Omental fat pad (tissue), 3 donors: ENCODE measurements at regions not wholly inside any gene's neighbourhood (a gene's known extent, or its start where the extent isn't known, plus 50 kb on each side); places are given as distances from the start of the nearest gene placed in this dataset.

Experiments used
- ATAC-seq: fragments of 150-250 bp; one replicate; pipeline ENCODE4 v1.9.1; 2016; ENCODE audit warnings: mild to moderate bottlenecking, moderate library complexity; ENCODE audit not compliant: low FRiP score
- DNase-seq: peaks from one replicate; pipeline ENCODE4 v3.0.0-alpha.2; 2019; ENCODE audit warnings: low spot score
- TF ChIP-seq, protein P1 (sequence below), 3 donors: fragments of 450-650 bp; IDR thresholded peaks; one replicate each; pipeline ENCODE4 v1.5.1; 2016 to 2017; ENCODE audit warnings: antibody characterized with exemption in 3 of 3, mild to moderate bottlenecking in 3 of 3, moderate library complexity in 2 of 3

GRCh38 chr9:11001546-11001945 is 388.7 kb upstream of the PTPRD start:
- TF ChIP-seq, protein P1, sequence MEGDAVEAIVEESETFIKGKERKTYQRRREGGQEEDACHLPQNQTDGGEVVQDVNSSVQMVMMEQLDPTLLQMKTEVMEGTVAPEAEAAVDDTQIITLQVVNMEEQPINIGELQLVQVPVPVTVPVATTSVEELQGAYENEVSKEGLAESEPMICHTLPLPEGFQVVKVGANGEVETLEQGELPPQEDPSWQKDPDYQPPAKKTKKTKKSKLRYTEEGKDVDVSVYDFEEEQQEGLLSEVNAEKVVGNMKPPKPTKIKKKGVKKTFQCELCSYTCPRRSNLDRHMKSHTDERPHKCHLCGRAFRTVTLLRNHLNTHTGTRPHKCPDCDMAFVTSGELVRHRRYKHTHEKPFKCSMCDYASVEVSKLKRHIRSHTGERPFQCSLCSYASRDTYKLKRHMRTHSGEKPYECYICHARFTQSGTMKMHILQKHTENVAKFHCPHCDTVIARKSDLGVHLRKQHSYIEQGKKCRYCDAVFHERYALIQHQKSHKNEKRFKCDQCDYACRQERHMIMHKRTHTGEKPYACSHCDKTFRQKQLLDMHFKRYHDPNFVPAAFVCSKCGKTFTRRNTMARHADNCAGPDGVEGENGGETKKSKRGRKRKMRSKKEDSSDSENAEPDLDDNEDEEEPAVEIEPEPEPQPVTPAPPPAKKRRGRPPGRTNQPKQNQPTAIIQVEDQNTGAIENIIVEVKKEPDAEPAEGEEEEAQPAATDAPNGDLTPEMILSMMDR (IDR thresholded peaks at IDR 0.05) = no peak
- DNase-seq (no peak), ATAC-seq (no peak)

DNA sequence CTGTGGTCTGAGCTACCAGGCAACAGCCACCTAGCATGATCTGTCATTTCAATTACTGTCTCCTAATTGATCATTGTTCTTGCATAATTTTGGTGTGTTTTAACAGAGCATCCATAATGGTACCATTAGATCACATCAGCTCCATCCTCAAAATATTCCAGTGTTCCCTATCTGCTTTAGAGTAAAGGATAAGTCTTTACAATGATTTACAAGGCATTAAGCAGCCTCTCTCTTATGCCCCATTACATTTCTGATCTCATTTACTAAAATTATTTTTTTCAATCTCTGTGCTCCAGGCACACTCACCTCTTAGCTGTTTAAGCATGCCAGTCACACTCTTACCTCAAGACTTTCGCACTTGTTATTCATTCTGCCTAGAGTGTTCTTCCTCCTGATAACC is 389.9 kb upstream of the PTPRD start:
- TF ChIP-seq, protein P1 (IDR thresholded peaks at IDR 0.05) = no peak
- ATAC-seq (no peak), DNase-seq (no peak)

GRCh38 chr9:11003836-11004235 is 391.0 kb upstream of the PTPRD start:
- DNase-seq = no peak
- TF ChIP-seq, protein P1 (IDR thresholded peaks at IDR 0.05) = no peak
- no peak for ATAC-seq

DNA sequence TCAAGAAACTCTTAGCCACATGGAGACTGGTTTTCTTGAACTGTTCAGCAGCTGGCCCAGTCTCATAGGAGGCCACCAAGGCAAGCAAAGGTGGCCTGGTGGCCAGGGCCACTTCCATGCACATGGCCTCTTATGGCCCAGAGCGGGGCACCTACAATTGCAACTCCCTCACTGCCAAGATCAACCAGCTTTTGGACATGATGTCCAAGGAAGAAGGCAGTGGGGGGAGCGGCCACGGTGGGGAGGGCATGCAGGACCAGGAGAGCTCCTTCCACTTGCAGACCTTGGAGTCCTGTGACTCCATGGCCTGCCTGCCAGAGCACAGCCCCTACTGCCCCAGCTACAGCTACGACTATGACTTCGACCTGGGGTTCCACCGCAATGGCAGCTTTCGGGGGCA is 398.9 kb upstream of the PTPRD start:
- DNase-seq = no peak
- TF ChIP-seq, protein P1 (IDR thresholded peaks at IDR 0.05) = no peak
- no peak for ATAC-seq

DNA sequence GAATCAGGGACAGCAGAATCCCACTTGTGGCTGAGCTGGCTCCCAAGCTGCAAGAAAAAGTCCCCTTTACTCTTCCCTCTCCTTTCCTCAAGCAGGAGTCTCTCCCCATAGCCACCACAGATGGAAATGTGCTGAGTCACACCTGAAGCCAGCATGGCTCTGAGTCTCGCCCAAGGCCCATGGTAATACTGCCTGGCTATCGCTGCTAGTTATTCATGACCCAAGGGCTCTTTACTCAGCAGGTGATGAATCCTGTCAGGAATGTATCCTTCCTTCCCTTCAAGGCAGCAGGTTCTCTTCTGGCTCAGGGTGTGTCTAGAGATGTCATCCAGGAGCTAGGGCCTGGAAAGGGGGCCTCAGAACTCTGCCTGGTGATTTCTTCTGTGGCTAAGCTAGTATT is 403.3 kb upstream of the PTPRD start:
- DNase-seq (no peak), ATAC-seq (no peak)
- TF ChIP-seq, protein P1 (IDR thresholded peaks at IDR 0.05) = no peak

DNA sequence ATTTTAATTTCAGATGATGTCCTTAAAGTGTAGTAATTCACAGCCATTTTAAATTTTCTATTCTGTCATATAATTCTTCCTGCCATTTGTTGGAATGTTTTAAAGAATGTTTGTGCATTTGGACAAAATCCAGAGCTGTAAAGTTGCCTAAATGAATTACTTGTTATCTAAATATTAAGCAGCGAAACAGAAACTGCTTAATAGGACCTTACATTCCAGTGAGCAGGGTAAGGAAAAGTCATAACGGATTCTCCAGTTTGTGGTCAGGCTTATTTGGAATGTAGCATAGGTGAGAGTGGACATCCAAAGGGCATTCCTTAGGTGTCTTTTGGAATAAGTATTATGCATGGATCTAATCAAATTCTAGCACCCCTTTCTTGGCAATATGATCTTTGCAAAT is 410.4 kb upstream of the PTPRD start:
- TF ChIP-seq, protein P1 (IDR thresholded peaks at IDR 0.05) = no peak
- ATAC-seq (no peak), DNase-seq (no peak)

GRCh38 chr9:11025775-11026174 is 413.0 kb upstream of the PTPRD start:
- ATAC-seq (no peak), DNase-seq (no peak)
- TF ChIP-seq, protein P1 (IDR thresholded peaks at IDR 0.05) = no peak
